Kidney (tissue), 13 donors: ENCODE measurements at regions not wholly inside any gene's neighbourhood (a gene's known extent, or its start where the extent isn't known, plus 50 kb on each side); places are given as distances from the start of the nearest gene placed in this dataset.

ENCODE experiments used
- DNase-seq, 5 donors: peaks; one replicate each; pipeline ENCODE4 v3.0.0-alpha.2; 2013 to 2020
- FAIRE-seq: peaks from 2 replicates; lab custom pipeline; 2012; peaks lifted over from hg19 to GRCh38; lab: Jason Lieb, UNC
- H3K27ac ChIP-seq, 2 donors: one replicate each; pipeline ENCODE4 v1.7.0; 2013; ENCODE audit warnings: low read depth in 2 of 2, low read length in 2 of 2, inconsistent platforms in 1 of 2
- H3K27me3 ChIP-seq: one replicate; pipeline ENCODE4 v1.7.1; 2013; ENCODE audit warnings: low read length, inconsistent platforms; ENCODE audit not compliant: control insufficient read depth, insufficient read depth
- H3K36me3 ChIP-seq, 3 donors: one replicate each; pipeline versions ENCODE4 v1.7.0 to v1.7.1; 2013; ENCODE audit warnings: low read length in 3 of 3, control low read depth in 1 of 3, inconsistent platforms in 1 of 3; ENCODE audit not compliant: insufficient read depth in 3 of 3, control insufficient read depth in 2 of 3
- H3K4me1 ChIP-seq, 3 donors: one replicate each; pipeline versions ENCODE4 v1.7.0 to v1.7.1; 2013; ENCODE audit warnings: low read length in 3 of 3, inconsistent platforms in 1 of 3, low read depth in 1 of 3; ENCODE audit not compliant: control insufficient read depth in 2 of 3, insufficient read depth in 2 of 3
- H3K4me3 ChIP-seq, 3 donors: one replicate each; pipeline versions ENCODE4 v1.7.0 to v1.8.1; 2013; ENCODE audit warnings: low read length in 3 of 3, control low read depth in 1 of 3, inconsistent platforms in 1 of 3
- H3K9ac ChIP-seq, 3 donors: one replicate each; pipeline versions ENCODE4 v1.7.0 to v1.7.1; 2013; ENCODE audit warnings: low read length in 3 of 3, control low read depth in 1 of 3, inconsistent platforms in 1 of 3
- H3K9me3 ChIP-seq, 3 donors: one replicate each; pipeline versions ENCODE4 v1.7.0 to v1.7.1; 2013; ENCODE audit warnings: low read length in 3 of 3, control low read depth in 1 of 3, inconsistent platforms in 1 of 3; ENCODE audit not compliant: control insufficient read depth in 2 of 3, insufficient read depth in 1 of 3
- intact Hi-C: fragments of 100-400 bp; cut with DNase I; formaldehyde crosslinking; loops from one replicate; pipeline ENCODE4 v1.11.1; 2022
- TF ChIP-seq, protein P1 (sequence below): IDR thresholded peaks from 3 replicates; pipeline ENCODE4 v1.5.1; 2012; ENCODE audit warnings: mild to moderate bottlenecking, moderate library complexity, borderline replicate concordance; ENCODE audit not compliant: insufficient read depth; ENCODE audit errors: extremely low read depth
- donor health status: control.
- donor health status: control.
- donor health status: control.
- donor health status: control.
- donor health status: control.
- donor health status: DM: yes; HTN: yes; CAD: no.
- donor health status: Normal renal cell carcinoma (clear cell type).

DNA sequence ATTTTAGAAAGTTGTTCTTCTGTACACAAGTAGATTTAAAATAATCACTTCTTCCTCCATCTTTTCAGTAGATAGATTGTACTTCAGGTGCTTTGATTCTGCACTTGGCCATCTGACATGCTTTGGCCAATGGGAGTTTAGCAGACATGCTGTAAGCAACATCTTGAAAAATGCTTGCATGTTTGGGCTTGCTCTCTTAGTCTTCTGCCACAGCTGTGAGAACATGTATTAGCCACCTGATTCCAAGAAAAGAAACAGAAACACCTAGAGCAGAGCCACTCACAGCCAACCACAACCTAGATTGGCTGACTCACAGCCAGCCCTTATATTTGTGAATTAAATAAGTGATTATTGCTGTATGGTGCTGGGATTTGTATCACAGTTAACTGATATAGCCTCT, 70.2 kb upstream of the GADL1 start:
- intact Hi-C loops, result no loop called here
- Histone ChIP-seq H3K27ac (no peak overlapping the region), H3K36me3 (no peaks in the 10 kb centered on the region), H3K4me1 (no peaks in the 10 kb centered on the region), H3K27me3 (no peaks in the 10 kb centered on the region), H3K9me3 (no peaks in the 10 kb centered on the region), H3K9ac (no peak overlapping the region), H3K4me3 (no peak overlapping the region)
- DNase-seq, result no peak
- TF ChIP-seq, protein P1, sequence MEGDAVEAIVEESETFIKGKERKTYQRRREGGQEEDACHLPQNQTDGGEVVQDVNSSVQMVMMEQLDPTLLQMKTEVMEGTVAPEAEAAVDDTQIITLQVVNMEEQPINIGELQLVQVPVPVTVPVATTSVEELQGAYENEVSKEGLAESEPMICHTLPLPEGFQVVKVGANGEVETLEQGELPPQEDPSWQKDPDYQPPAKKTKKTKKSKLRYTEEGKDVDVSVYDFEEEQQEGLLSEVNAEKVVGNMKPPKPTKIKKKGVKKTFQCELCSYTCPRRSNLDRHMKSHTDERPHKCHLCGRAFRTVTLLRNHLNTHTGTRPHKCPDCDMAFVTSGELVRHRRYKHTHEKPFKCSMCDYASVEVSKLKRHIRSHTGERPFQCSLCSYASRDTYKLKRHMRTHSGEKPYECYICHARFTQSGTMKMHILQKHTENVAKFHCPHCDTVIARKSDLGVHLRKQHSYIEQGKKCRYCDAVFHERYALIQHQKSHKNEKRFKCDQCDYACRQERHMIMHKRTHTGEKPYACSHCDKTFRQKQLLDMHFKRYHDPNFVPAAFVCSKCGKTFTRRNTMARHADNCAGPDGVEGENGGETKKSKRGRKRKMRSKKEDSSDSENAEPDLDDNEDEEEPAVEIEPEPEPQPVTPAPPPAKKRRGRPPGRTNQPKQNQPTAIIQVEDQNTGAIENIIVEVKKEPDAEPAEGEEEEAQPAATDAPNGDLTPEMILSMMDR, result no peak
- FAIRE-seq, result no peak

DNA sequence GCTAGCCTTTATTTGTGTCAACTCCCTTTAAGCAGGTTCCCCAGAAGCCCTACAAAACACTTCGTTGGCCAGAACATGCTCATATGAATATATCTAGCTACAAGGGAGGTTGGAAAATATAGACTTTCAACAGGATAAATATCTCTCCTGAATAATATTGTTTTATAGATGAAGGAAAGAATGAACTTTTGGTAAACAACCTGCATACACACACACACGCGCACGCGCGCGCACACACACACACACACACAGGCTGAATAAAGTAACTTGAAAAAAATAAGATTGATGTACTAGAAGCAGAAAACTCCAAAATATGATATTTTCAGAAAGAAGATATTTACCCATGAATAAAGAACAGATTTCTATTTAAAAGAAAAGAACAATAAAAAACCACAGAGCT, 72.4 kb upstream of the GADL1 start:
- TF ChIP-seq, protein P1, result no peak
- H3K4me3 ChIP-seq, result no peak overlapping the region
- DNase-seq (no peak), FAIRE-seq (no peak)
- H3K27me3 ChIP-seq, result no peaks in the 10 kb centered on the region
- intact Hi-C loops, result no loop called here
- H3K4me1 ChIP-seq, result no peaks in the 10 kb centered on the region
- no peaks in the 10 kb centered on the region for H3K36me3 ChIP-seq
- H3K9me3 ChIP-seq, result no peaks in the 10 kb centered on the region
- H3K9ac ChIP-seq, result no peak overlapping the region
- H3K27ac ChIP-seq, result no peak overlapping the region

DNA sequence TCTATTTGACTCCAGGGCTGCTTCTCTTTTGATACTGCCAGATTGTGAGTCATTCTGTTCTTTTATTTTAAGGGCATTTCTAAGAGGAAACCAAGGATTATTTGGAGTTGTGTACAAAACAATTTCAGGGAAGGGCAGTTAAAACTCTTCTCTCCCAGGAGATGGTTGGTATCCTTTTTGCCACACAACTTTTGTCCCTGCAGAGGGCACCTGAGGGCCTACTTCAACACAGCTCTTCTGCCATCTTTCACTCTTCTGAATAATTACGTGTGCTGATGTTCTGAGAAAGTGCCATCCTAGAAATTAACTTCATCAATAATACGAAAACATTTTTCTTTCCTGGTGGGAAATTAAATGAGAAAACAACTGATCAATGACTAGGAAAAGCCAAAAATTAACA, 75.7 kb upstream of the GADL1 start:
- Histone ChIP-seq H3K27me3 (no peaks in the 10 kb centered on the region), H3K36me3 (no peaks in the 10 kb centered on the region), H3K9ac (no peak overlapping the region), H3K9me3 (no peaks in the 10 kb centered on the region), H3K27ac (no peak overlapping the region), H3K4me3 (no peak overlapping the region), H3K4me1 (no peaks in the 10 kb centered on the region)
- intact Hi-C loops, result no loop called here
- DNase-seq, result no peak
- TF ChIP-seq, protein P1, result peak; percentile 36
- FAIRE-seq, result no peak

DNA sequence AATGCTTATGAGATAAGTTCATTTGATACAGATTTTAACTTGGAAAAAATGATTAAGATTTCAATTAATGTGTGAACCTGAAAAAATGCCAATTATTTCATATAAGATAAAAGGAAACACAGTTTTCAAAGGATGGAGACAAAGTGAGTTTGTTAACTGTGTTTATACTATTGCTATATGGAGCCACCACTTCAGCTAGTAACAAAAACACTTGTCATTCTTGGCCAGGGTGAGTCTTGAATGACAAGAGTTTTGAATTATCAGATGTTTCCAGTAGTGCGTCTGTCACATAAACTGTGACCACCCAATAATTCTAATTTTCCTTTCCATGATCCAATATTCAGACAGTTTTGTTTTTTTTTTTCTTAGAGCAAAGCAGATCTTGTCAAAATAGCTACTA, 78.0 kb upstream of the GADL1 start:
- Histone ChIP-seq H3K4me1 (no peaks in the 10 kb centered on the region), H3K4me3 (no peak overlapping the region), H3K27ac (no peak overlapping the region), H3K36me3 (no peaks in the 10 kb centered on the region), H3K27me3 (no peaks in the 10 kb centered on the region), H3K9ac (no peak overlapping the region), H3K9me3 (no peaks in the 10 kb centered on the region)
- intact Hi-C loops, result no loop called here
- no peak for DNase-seq
- TF ChIP-seq, protein P1, result no peak
- FAIRE-seq, result no peak
